NOMO-1 treated with dmso at 0.1 percent for 144 hours (cell line): ENCODE measurements at regions not wholly inside any gene's neighbourhood (a gene's known extent, or its start where the extent isn't known, plus 50 kb on each side); places are given as distances from the start of the nearest gene placed in this dataset.

Source experiments
- DNase-seq: peaks from one replicate; lab custom pipeline; 2025; ENCODE audit not compliant: unreplicated experiment; lab: John Stamatoyannopoulos, UW

- DNase-seq = no peak
These were observed 60.0 kb upstream of the NMNAT3 start for GRCh38 chr3:139737682-139738361.

DNA sequence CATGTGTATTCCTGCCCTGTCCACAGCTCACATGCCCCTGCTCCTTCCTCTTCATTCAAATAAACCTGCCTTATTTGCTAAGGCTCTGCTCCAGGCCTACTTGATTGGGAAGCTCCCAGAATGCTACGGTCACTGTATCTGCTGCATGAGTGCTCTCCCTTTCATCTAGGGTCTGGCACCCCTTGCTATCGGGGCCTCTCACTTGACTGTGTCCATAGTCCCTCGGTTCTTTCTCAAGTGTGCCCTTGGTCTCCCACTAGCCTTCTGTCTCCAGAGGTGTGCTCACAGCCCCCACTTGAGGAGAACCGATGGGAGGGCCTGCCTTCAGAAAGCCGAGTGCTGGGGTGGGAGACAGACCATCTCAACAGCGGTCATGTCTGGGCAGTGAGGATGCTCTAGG is 57.4 kb upstream of the NMNAT3 start:
- DNase-seq = no peak

DNA sequence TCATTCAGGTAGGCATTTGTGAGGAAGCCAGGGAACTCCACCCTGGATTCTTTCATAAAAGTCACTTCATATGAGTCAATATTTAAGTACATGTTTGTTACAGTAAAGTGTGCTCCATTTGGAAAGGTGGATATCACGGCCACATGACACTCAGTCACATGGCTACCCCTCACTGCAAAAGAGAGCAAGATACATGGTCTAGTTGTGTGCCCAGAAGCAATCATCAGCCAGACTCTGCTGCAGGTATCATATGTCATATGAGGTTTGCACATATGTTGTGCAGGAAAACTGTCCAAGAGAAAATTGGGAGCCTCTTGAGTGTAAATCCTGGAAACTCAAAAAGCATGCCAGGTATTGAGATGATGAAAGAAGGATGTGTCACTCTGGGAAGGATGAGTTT is 55.0 kb upstream of the NMNAT3 start:
- DNase-seq = no peak

DNA sequence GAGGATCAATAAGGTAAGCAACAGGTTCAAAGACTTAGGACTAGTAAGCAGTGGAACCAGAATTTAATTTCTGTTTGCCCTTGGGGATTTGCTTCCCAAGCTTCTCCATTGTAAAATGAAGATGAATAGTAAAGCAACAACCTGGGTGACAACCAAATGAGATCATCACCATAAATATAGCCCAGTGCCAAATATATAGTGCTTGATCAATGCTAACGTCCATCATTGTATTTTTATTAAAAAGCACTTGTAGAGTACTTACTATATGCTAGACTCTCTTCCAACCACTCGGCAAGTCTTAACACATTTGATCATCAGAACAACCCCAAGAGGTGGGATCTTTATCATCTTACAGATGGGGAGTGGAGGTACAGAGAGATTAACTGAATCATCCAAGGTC is 51.5 kb upstream of the NMNAT3 start:
- no peak for DNase-seq

- DNase-seq = no peak
These were observed 50.6 kb upstream of the NMNAT3 start for GRCh38 chr3:139728414-139728813.
